IMR-90 (cell line): ENCODE measurements at regions not wholly inside any gene's neighbourhood (a gene's known extent, or its start where the extent isn't known, plus 50 kb on each side); places are given as distances from the start of the nearest gene placed in this dataset.

Source experiments
- BHLHE40 ChIP-seq: fragments of 150-350 bp; IDR thresholded peaks from 2 replicates; pipeline ENCODE4 v1.6.1; 2016; ENCODE audit warnings: mild to moderate bottlenecking, low read depth, low read length
- CEBPB ChIP-seq: IDR thresholded peaks from 2 replicates; pipeline ENCODE4 v1.6.1; 2012; ENCODE audit warnings: low read depth, low read length, improper control_type of control experiment
- CTCF ChIP-seq: conservative IDR thresholded peaks from 2 replicates; pipeline ENCODE4 v1.5.1; 2012; ENCODE audit warnings: mild to moderate bottlenecking, low read depth, low read length, improper control_type of control experiment
- POLR2A ChIP-seq: IDR thresholded peaks from 2 replicates; pipeline ENCODE4 v1.6.1; 2012; ENCODE audit warnings: mild to moderate bottlenecking, low read depth, low read length
- RCOR1 ChIP-seq: IDR thresholded peaks from 2 replicates; pipeline ENCODE4 v1.6.1; 2012; ENCODE audit warnings: mild to moderate bottlenecking, low read length, improper control_type of control experiment; ENCODE audit not compliant: insufficient replicate concordance
- SMC3 ChIP-seq: fragments of 150-350 bp; IDR thresholded peaks from 2 replicates; pipeline ENCODE4 v1.6.1; 2016; ENCODE audit warnings: low read depth, mild to moderate bottlenecking, antibody characterized with exemption, low read length, moderate library complexity

GRCh38 chr20:50335105-50335504, 144.5 kb downstream of the CEBPB start:
- TF ChIP-seq CTCF (no peak), RCOR1 (no peak), POLR2A (no peak), SMC3 (no peak), CEBPB (no peak), BHLHE40 (no peak)
